ENCODE measurements at regions not wholly inside any gene's neighbourhood (a gene's known extent, or its start where the extent isn't known, plus 50 kb on each side); places are given as distances from the start of the nearest gene placed in this dataset.

DNA sequence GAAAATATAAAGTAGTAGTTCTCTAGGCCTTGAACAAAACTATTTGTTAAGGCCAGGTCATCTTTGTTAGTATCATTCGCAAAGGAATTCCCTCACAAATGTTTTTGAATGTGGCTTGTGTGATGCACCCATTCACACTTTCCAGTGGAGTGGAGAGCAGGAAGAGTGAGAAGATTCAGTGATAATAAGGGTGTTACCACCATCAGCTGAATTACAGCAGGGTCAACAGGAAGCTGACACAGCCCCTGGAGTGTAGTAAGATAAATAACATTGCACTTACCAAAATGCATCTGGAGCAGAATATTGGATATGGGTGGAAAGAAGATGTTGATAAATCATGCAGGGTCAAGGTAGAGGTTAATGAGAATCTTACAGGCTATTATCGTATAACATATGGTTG is 231.0 kb downstream of the DSC3 start:
- no peak for TF ChIP-seq EZH2phosphoT487 (IDR thresholded peaks at IDR 0.05; ENCODE audit: borderline replicate concordance, low read length)
- TF ChIP-seq, protein P1, sequence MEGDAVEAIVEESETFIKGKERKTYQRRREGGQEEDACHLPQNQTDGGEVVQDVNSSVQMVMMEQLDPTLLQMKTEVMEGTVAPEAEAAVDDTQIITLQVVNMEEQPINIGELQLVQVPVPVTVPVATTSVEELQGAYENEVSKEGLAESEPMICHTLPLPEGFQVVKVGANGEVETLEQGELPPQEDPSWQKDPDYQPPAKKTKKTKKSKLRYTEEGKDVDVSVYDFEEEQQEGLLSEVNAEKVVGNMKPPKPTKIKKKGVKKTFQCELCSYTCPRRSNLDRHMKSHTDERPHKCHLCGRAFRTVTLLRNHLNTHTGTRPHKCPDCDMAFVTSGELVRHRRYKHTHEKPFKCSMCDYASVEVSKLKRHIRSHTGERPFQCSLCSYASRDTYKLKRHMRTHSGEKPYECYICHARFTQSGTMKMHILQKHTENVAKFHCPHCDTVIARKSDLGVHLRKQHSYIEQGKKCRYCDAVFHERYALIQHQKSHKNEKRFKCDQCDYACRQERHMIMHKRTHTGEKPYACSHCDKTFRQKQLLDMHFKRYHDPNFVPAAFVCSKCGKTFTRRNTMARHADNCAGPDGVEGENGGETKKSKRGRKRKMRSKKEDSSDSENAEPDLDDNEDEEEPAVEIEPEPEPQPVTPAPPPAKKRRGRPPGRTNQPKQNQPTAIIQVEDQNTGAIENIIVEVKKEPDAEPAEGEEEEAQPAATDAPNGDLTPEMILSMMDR (IDR thresholded peaks at IDR 0.05; ENCODE audit: low read depth, low read length, poor library complexity, severe bottlenecking): no peak

All from DOHH2 (cell line).